SW480 (cell line): ENCODE measurements at regions not wholly inside any gene's neighbourhood (a gene's known extent, or its start where the extent isn't known, plus 50 kb on each side); places are given as distances from the start of the nearest gene placed in this dataset.
"Not testable (repeated sequence)": the region's sequence is repeated elsewhere in the genome, so short reads cannot be mapped to it uniquely, and the experiment has no call there.

Source experiments
- DNase-seq: peaks from one replicate; pipeline ENCODE4 v3.0.0-alpha.2; 2016; ENCODE audit warnings: low spot score

- DNase-seq: no peak
Measured at GRCh38 chr14:71328183-71328582, 420.9 kb downstream of the PCNX1 start.

GRCh38 chr14:71328954-71329353 lies 421.7 kb downstream of the PCNX1 start:
- DNase-seq: no peak

GRCh38 chr14:71331403-71331802 lies 424.1 kb downstream of the PCNX1 start:
- no peak for DNase-seq

GRCh38 chr14:71332476-71332875 lies 425.2 kb downstream of the PCNX1 start:
- DNase-seq: no peak

GRCh38 chr14:71333705-71334104 lies 426.4 kb downstream of the PCNX1 start:
- no peak for DNase-seq

GRCh38 chr14:71336489-71337192 lies 429.4 kb downstream of the PCNX1 start:
- DNase-seq: no peak

GRCh38 chr14:71338153-71338552 lies 430.9 kb downstream of the PCNX1 start:
- DNase-seq: no peak

- no peak for DNase-seq
Measured at GRCh38 chr14:71339650-71340415, 432.6 kb downstream of the PCNX1 start.

GRCh38 chr14:71341156-71341555 lies 433.9 kb downstream of the PCNX1 start:
- no peak for DNase-seq

- no peak for DNase-seq
Measured at GRCh38 chr14:71343724-71344123, 436.5 kb downstream of the PCNX1 start.

GRCh38 chr14:71344506-71344905 lies 437.2 kb downstream of the PCNX1 start:
- DNase-seq: no peak

- DNase-seq: no peak
Measured at GRCh38 chr14:71346685-71347084, 439.4 kb downstream of the PCNX1 start.

- no peak for DNase-seq
Measured at GRCh38 chr14:71348394-71348793, 441.1 kb downstream of the PCNX1 start.

GRCh38 chr14:71348817-71349216 lies 441.6 kb downstream of the PCNX1 start:
- no peak for DNase-seq

- DNase-seq: no peak
Measured at GRCh38 chr14:71354142-71354541, 446.9 kb downstream of the PCNX1 start.

- no peak for DNase-seq
Measured at GRCh38 chr14:71354801-71355200, 447.5 kb downstream of the PCNX1 start.

- DNase-seq: no peak
Measured at GRCh38 chr14:71355324-71356201, 448.3 kb downstream of the PCNX1 start.

- no peak for DNase-seq
Measured at GRCh38 chr14:71358209-71358931, 451.1 kb downstream of the PCNX1 start.

GRCh38 chr14:71358932-71359421 lies 451.7 kb downstream of the PCNX1 start:
- not testable (repeated sequence) for DNase-seq

GRCh38 chr14:71359823-71360222 lies 452.6 kb downstream of the PCNX1 start:
- no peak for DNase-seq

- DNase-seq: no peak
Measured at GRCh38 chr14:71361336-71361735, 454.1 kb downstream of the PCNX1 start.

- DNase-seq: no peak
Measured at GRCh38 chr14:71361874-71362273, 454.6 kb downstream of the PCNX1 start.
